NCI-H748 (cell line): ENCODE measurements at regions not wholly inside any gene's neighbourhood (a gene's known extent, or its start where the extent isn't known, plus 50 kb on each side); places are given as distances from the start of the nearest gene placed in this dataset.

Experiments
- DNase-seq: peaks from one replicate; lab custom pipeline; 2025; ENCODE audit not compliant: unreplicated experiment; lab: John Stamatoyannopoulos, UW

DNA sequence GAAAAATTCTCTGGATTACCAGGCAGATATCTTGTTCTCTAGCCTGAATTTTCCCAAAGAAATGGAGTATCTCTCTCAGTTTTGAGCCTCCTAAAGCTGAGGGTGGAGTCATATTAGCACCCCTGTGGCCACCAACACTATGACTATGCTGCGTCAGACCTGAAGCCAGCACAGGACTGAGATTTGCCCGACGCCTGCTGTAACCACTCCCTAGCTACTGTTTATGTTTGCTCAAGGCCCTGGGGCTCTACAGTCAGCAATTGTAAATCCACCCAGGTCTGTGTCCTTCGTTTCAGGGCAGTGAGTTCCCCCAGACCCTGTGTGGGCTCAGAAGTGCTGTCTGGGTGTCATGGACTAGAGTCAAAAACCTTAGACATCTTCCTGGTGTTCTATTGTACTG is 61.4 kb downstream of the ZXDA start:
- no peak for DNase-seq

DNA sequence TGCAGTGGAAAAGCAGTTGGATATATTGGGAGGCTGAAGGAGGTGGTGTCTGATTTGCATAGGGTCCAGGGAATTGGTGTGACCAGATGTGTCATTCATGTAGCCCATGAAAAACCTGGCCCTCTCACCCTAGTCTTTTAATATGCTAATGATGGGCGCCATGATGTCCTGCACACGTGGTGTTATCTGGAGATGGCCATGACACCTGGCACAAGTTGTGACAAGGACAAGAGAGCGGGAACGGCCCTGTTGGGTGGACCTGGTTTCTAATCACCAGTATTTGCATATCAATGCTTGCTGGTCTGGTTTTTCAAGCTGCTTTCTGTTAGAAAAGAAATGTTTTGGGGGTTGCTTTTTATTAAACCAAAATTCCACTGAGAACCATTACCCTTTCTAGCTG is 87.4 kb downstream of the ZXDA start:
- DNase-seq = peak; percentile 74

- peak; percentile 37 for DNase-seq
These were observed 87.9 kb downstream of the ZXDA start for GRCh38 chrX:57822398-57822797.

- peak; percentile 80 for DNase-seq
These were observed 88.4 kb downstream of the ZXDA start for GRCh38 chrX:57821703-57822387.

GRCh38 chrX:57817302-57817701 is 93.0 kb downstream of the ZXDA start:
- DNase-seq = peak; percentile 8

- peak; percentile 25 for DNase-seq
These were observed 92.6 kb upstream of the NLRP2B start for GRCh38 chrX:57772637-57773036.

DNA sequence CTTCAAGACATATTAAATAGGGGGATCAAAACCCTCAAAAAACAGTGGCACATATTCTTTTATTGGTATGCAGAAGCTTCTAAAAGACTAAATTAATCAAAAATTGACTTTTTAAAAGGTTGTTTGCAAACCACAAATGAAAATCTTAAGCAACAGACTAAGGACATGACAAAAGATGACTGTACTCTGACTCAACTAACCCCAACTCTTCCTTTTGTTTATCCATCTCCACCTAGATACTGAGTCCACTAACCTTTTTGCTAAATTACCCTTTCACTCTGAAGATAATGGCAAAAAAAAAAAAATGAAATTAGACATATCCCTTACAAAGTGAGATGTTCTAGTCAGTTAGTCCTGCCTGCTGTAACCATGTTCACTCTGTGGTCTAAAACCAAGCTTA is 91.6 kb upstream of the NLRP2B start:
- DNase-seq = no peak

GRCh38 chrX:57752866-57753265 is 72.8 kb upstream of the NLRP2B start:
- no peak for DNase-seq

DNA sequence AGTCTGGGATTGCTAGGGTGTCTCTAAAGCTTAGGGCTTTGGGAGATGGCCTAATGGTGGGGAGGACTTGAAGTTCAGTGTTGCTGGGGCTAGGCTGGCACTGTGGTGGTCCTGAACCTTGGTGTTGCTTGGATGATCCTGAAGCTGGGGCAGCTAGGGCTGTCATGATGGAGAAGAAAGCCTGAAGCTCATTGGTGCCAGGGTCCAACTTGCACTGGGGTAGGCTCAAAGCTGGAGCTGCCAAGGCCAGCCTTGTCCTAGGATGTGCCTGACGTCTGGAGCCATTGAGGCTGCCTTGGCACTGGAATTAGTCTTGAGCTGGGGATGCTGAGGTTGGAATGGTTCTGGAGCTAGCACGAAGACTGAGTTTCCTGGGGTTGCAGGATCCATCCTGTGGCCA is 61.0 kb upstream of the NLRP2B start:
- no peak for DNase-seq

DNA sequence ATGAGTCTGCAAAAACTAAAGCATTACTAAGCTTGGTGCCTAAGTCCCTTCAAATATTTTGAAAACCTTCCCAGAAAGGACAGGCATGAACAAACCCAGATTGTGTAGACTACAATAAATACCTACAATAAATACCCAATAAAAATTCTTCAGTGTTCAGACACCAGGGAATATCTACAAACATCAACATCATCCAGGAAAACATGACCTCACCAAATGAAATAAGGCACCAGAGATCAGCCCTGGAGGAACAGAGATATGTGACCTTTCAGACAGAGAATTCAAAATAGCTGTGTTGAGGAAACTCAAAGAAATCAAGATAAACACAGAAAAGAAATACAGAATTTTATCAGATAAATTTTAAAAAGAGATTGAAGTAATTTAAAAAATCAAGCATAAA is 57.8 kb upstream of the NLRP2B start:
- DNase-seq = no peak
